GM12878 (cell line): ENCODE measurements at regions not wholly inside any gene's neighbourhood (a gene's known extent, or its start where the extent isn't known, plus 50 kb on each side); places are given as distances from the start of the nearest gene placed in this dataset.

Experiments used
- ATF3 ChIP-seq: IDR thresholded peaks from 2 replicates; pipeline ENCODE4 v1.6.1; 2011; ENCODE audit warnings: low read depth, mild to moderate bottlenecking, low read length, moderate library complexity, borderline replicate concordance; ENCODE audit errors: extremely low read depth
- BHLHE40 ChIP-seq, 2 experiments: fragments of 450-650 bp in 1 of 2; IDR thresholded peaks; 2 replicates each; pipeline ENCODE4 v1.6.1; 2011 to 2017; ENCODE audit warnings: low read depth in 2 of 2, borderline replicate concordance in 1 of 2, improper control_type of control experiment in 1 of 2, low read length in 1 of 2, mild to moderate bottlenecking in 1 of 2
- HDAC2 ChIP-seq: fragments of 200-600 bp; sonication (generic); IDR thresholded peaks from 2 replicates; pipeline ENCODE4 v1.6.1; 2017
- IKZF2 ChIP-seq, 2 experiments: fragments of 450-650 bp; IDR thresholded peaks; 2 replicates each; pipeline ENCODE4 v1.6.1; 2017; ENCODE audit warnings: mild to moderate bottlenecking in 2 of 2, moderate library complexity in 2 of 2
- MTA3 ChIP-seq: IDR thresholded peaks from 2 replicates; pipeline ENCODE4 v1.6.1; 2012; ENCODE audit warnings: low read length, inconsistent platforms, borderline replicate concordance
- POLR2AphosphoS5 ChIP-seq: IDR thresholded peaks from 2 replicates; pipeline ENCODE4 v1.6.1; 2011; ENCODE audit warnings: mild to moderate bottlenecking, low read length, inconsistent platforms
- SMAD1 ChIP-seq: fragments of 450-650 bp; IDR thresholded peaks from 2 replicates; pipeline ENCODE4 v1.6.1; 2018; ENCODE audit warnings: mild to moderate bottlenecking, low read depth; ENCODE audit not compliant: partially characterized antibody
- ZNF274 ChIP-seq: IDR thresholded peaks from one replicate; pipeline ENCODE4 v1.8.0; 2011; ENCODE audit not compliant: insufficient read length, insufficient read depth
- TF ChIP-seq, protein P1 (sequence below), 3 experiments: IDR thresholded peaks in 2 of 3; conservative IDR thresholded peaks in 1 of 3; 2 replicates each; pipeline ENCODE4 v1.5.1; 2011; ENCODE audit warnings: low read depth in 3 of 3, low read length in 3 of 3, mild to moderate bottlenecking in 3 of 3, control low read depth in 2 of 3, moderate library complexity in 2 of 3, inconsistent platforms in 1 of 3, mixed read lengths in 1 of 3; ENCODE audit not compliant: control insufficient read depth in 2 of 3, insufficient read depth in 1 of 3; ENCODE audit errors: extremely low read depth in 1 of 3

DNA sequence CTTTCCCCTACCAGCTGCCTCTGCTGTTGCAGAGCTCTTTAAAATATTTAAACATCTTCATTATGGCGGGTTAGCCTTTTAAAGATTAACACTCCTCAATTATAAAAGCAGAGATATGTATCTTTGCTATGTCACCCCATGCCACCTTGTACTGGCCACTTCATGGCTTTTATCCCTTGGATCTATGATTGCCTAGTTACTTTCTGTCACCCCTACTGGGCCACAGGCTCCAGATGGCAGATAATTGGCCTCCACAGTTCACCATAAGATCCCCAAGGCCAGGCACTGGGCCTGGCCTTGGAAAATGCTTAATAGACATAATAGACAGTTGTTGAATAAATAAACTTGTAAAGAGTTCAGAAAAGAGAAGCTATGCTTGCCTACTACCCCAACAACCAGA is 142.0 kb upstream of the SHB start:
- no peak for TF ChIP-seq HDAC2
- TF ChIP-seq ZNF274 = no peak
- no peak for TF ChIP-seq ATF3
- no peak for TF ChIP-seq BHLHE40 (IDR thresholded peaks at IDR 0.05; ENCODE audit: borderline replicate concordance in 1 of 2, low read depth in 2 of 2, low read length in 1 of 2)
- no peak for TF ChIP-seq MTA3
- TF ChIP-seq, protein P1, sequence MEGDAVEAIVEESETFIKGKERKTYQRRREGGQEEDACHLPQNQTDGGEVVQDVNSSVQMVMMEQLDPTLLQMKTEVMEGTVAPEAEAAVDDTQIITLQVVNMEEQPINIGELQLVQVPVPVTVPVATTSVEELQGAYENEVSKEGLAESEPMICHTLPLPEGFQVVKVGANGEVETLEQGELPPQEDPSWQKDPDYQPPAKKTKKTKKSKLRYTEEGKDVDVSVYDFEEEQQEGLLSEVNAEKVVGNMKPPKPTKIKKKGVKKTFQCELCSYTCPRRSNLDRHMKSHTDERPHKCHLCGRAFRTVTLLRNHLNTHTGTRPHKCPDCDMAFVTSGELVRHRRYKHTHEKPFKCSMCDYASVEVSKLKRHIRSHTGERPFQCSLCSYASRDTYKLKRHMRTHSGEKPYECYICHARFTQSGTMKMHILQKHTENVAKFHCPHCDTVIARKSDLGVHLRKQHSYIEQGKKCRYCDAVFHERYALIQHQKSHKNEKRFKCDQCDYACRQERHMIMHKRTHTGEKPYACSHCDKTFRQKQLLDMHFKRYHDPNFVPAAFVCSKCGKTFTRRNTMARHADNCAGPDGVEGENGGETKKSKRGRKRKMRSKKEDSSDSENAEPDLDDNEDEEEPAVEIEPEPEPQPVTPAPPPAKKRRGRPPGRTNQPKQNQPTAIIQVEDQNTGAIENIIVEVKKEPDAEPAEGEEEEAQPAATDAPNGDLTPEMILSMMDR (IDR thresholded peaks at IDR 0.05 in 2 of 3, conservative IDR thresholded peaks at IDR 0.05 in 1 of 3; ENCODE audit: control insufficient read depth in 2 of 3, extremely low read depth in 1 of 3, insufficient read depth in 1 of 3, low read depth in 3 of 3, low read length in 3 of 3) = no peak
- TF ChIP-seq IKZF2 (IDR thresholded peaks at IDR 0.05) = no peak
- no peak for TF ChIP-seq POLR2AphosphoS5
- TF ChIP-seq SMAD1 = no peak
